GM18861 (cell line): ENCODE measurements at regions not wholly inside any gene's neighbourhood (a gene's known extent, or its start where the extent isn't known, plus 50 kb on each side); places are given as distances from the start of the nearest gene placed in this dataset.
"Not testable (repeated sequence)": the region's sequence is repeated elsewhere in the genome, so short reads cannot be mapped to it uniquely, and the experiment has no call there.

Source experiments
- ATAC-seq: cut with Tn5 transposase; IDR thresholded peaks from one replicate; pipeline ENCODE4 v1.9.1; 2021; ENCODE audit not compliant: unreplicated experiment

- not testable (repeated sequence) for ATAC-seq
Observed at GRCh38 chr4:49226216-49226866, 240.3 kb downstream of the CWH43 start.

GRCh38 chr4:49227941-49228340, 241.9 kb downstream of the CWH43 start:
- ATAC-seq, result not testable (repeated sequence)

- ATAC-seq, result not testable (repeated sequence)
Observed at GRCh38 chr4:49229243-49229642, 243.2 kb downstream of the CWH43 start.

- not testable (repeated sequence) for ATAC-seq
Observed at GRCh38 chr4:49229713-49230112, 243.6 kb downstream of the CWH43 start.

GRCh38 chr4:49233346-49233745, 247.3 kb downstream of the CWH43 start:
- not testable (repeated sequence) for ATAC-seq

GRCh38 chr4:49233749-49234148, 247.7 kb downstream of the CWH43 start:
- ATAC-seq, result not testable (repeated sequence)

GRCh38 chr4:49234382-49234781, 248.3 kb downstream of the CWH43 start:
- not testable (repeated sequence) for ATAC-seq

GRCh38 chr4:49235413-49236160, 249.5 kb downstream of the CWH43 start:
- ATAC-seq, result not testable (repeated sequence)

- not testable (repeated sequence) for ATAC-seq
Observed at GRCh38 chr4:49236474-49236873, 250.4 kb downstream of the CWH43 start.

GRCh38 chr4:49241295-49241694, 255.2 kb downstream of the CWH43 start:
- ATAC-seq, result not testable (repeated sequence)

- not testable (repeated sequence) for ATAC-seq
Observed at GRCh38 chr4:49262786-49263185, 276.7 kb downstream of the CWH43 start.

- ATAC-seq, result not testable (repeated sequence)
Observed at GRCh38 chr4:49270435-49270834, 284.4 kb downstream of the CWH43 start.

GRCh38 chr4:49270912-49271311, 284.8 kb downstream of the CWH43 start:
- ATAC-seq, result not testable (repeated sequence)

- not testable (repeated sequence) for ATAC-seq
Observed at GRCh38 chr4:49285905-49286304, 299.8 kb downstream of the CWH43 start.

GRCh38 chr4:49286926-49287745, 301.1 kb downstream of the CWH43 start:
- not testable (repeated sequence) for ATAC-seq

- ATAC-seq, result not testable (repeated sequence)
Observed at GRCh38 chr4:49287893-49288292, 301.8 kb downstream of the CWH43 start.

GRCh38 chr4:49288796-49289195, 302.7 kb downstream of the CWH43 start:
- not testable (repeated sequence) for ATAC-seq

GRCh38 chr4:49314815-49315214, 328.7 kb downstream of the CWH43 start:
- not testable (repeated sequence) for ATAC-seq

- not testable (repeated sequence) for ATAC-seq
Observed at GRCh38 chr4:49320725-49321410, 334.8 kb downstream of the CWH43 start.

GRCh38 chr4:49321511-49322300, 335.6 kb downstream of the CWH43 start:
- ATAC-seq, result not testable (repeated sequence)
